ENCODE measurements at regions not wholly inside any gene's neighbourhood (a gene's known extent, or its start where the extent isn't known, plus 50 kb on each side); places are given as distances from the start of the nearest gene placed in this dataset.

DNA sequence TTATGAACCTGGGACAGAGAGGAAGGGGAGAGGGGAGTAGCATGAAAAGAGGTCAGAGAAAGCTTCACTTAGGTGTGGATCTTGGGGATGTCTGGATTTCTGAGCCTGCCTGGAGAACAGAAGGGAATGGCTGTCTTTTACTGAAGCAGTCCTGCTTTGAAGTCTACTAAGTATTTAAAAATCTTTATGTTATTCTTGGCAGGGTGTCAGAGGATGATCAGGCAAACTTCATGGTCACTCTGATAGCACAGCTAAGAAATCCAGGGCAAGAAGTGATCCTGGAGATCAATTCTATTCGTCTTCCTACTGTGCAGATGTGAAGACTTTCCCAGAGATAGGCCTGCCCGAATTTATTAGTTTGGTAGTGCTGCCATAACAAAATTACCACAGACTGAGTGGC lies 464.4 kb upstream of the BOD1L1 start:
- no peak overlapping the region for H3K27ac ChIP-seq (ENCODE audit: low read depth, low read length)
- no peaks in the 10 kb centered on the region for H3K79me1 ChIP-seq (ENCODE audit: low read depth, low read length)
- no peak overlapping the region for H2AFZ ChIP-seq (ENCODE audit: low read length)
- H3K56ac ChIP-seq (replicated peaks; ENCODE audit: insufficient read length, low read depth, low read length): no peak overlapping the region
- WGBS, 2 experiments (ENCODE audit: extremely low coverage in 1 of 2, insufficient coverage in 1 of 2, insufficient read length in 1 of 2, insufficient replicate concordance in 2 of 2, low coverage in 1 of 2, low lambda C conversion rate in 2 of 2, missing lambda C conversion rate in 1 of 2): 88% methylated on average over 2 of the region's 2 CpGs; no CpG with 5 or more reads in 1 of the 2 experiments
- H3K23me2 ChIP-seq (ENCODE audit: low read depth, low read length): no peaks in the 10 kb centered on the region
- no peaks in the 10 kb centered on the region for H3K79me2 ChIP-seq (ENCODE audit: control insufficient read depth in 1 of 2, insufficient read depth in 2 of 2, low read length in 2 of 2)
- H3K4me2 ChIP-seq (ENCODE audit: insufficient read depth in 1 of 2, low read depth in 2 of 2, low read length in 2 of 2): no peak overlapping the region
- H2AK5ac ChIP-seq (ENCODE audit: low read depth, low read length): no peak overlapping the region
- no peak overlapping the region for H2BK5ac ChIP-seq (ENCODE audit: low read depth, low read length)
- ChIA-PET POLR2A (ENCODE audit: partially characterized antibody) (no interaction called here), CTCF (ENCODE audit: partially characterized antibody) (no interaction called here)
- no peaks in the 10 kb centered on the region for H3K36me3 ChIP-seq (ENCODE audit: control insufficient read depth in 2 of 4, insufficient read depth in 4 of 4, low read length in 3 of 4)
- no peak overlapping the region for H3K18ac ChIP-seq (ENCODE audit: extremely low read depth, low read length)
- H2BK12ac ChIP-seq (ENCODE audit: low read depth, low read length): no peak overlapping the region
- H4K20me1 ChIP-seq (replicated peaks in 1 of 2; ENCODE audit: control insufficient read depth in 1 of 2, insufficient read depth in 2 of 2, low read length in 2 of 2): no peaks in the 10 kb centered on the region
- H2BK20ac ChIP-seq (ENCODE audit: low read length): no peak overlapping the region
- H3K27me3 ChIP-seq (replicated peaks in 1 of 4; ENCODE audit: control insufficient read depth in 3 of 4, extremely low read depth in 1 of 4, insufficient read depth in 3 of 4, low read length in 3 of 4): no peaks in the 10 kb centered on the region
- no peaks in the 10 kb centered on the region for H3K4me1 ChIP-seq (replicated peaks in 1 of 4; ENCODE audit: control insufficient read depth in 3 of 4, insufficient read depth in 4 of 4, low read length in 3 of 4)
- no peak overlapping the region for H3K23ac ChIP-seq (ENCODE audit: insufficient read length)
- no peak overlapping the region for H4K91ac ChIP-seq (replicated peaks; ENCODE audit: insufficient read length, low read length)
- DNase-seq (ENCODE audit: low read depth in 1 of 2, low spot score in 2 of 2): no peak
- no peaks in the 10 kb centered on the region for H3K9me3 ChIP-seq (ENCODE audit: insufficient read depth in 2 of 2, low read depth in 1 of 2, low read length in 1 of 2)
- H3K4me3 ChIP-seq (ENCODE audit: extremely low read depth in 1 of 4, insufficient read depth in 2 of 4, low read depth in 3 of 4, low read length in 4 of 4): no peak overlapping the region
- no peak overlapping the region for H3K14ac ChIP-seq (ENCODE audit: insufficient read length)
- no peak overlapping the region for H2BK15ac ChIP-seq (ENCODE audit: low read length)
- H3K9ac ChIP-seq (replicated peaks in 1 of 4; ENCODE audit: extremely low read depth in 1 of 4, low read depth in 3 of 4, low read length in 3 of 4): no peak overlapping the region
- no peak for FAIRE-seq
- no peak overlapping the region for H4K5ac ChIP-seq (ENCODE audit: insufficient read length, low read depth, low read length)
- no peak for TF ChIP-seq RAD21 (IDR thresholded peaks at IDR 0.05 in 1 of 2, conservative IDR thresholded peaks at IDR 0.05 in 1 of 2; ENCODE audit: low read depth in 2 of 2, low read length in 2 of 2)
- TF ChIP-seq TAF1 (IDR thresholded peaks at IDR 0.05; ENCODE audit: low read depth, low read length): no peak
- TF ChIP-seq RBBP5 (IDR thresholded peaks at IDR 0.05; ENCODE audit: borderline replicate concordance, low read depth, low read length): no peak
- no peak for TF ChIP-seq TEAD4 (IDR thresholded peaks at IDR 0.05; ENCODE audit: low read depth, low read length)
- TF ChIP-seq SIN3A (conservative IDR thresholded peaks at IDR 0.05 in 1 of 2, IDR thresholded peaks at IDR 0.05 in 1 of 2; ENCODE audit: low read depth in 1 of 2, low read length in 2 of 2): no peak
- no peak for TF ChIP-seq CBX8 (IDR thresholded peaks at IDR 0.05; ENCODE audit: borderline replicate concordance, low read depth, low read length)
- no peak for TF ChIP-seq RNF2 (IDR thresholded peaks at IDR 0.05; ENCODE audit: borderline replicate concordance, low read depth, low read length, missing control alignments, poor library complexity, severe bottlenecking)
- TF ChIP-seq KDM5A (IDR thresholded peaks at IDR 0.05; ENCODE audit: low read length): no peak
- TF ChIP-seq KDM1A (IDR thresholded peaks at IDR 0.05; ENCODE audit: borderline replicate concordance, low read length): no peak
- H3K4ac ChIP-seq (replicated peaks; ENCODE audit: insufficient read length, low read depth, low read length): no peak overlapping the region
- H2BK120ac ChIP-seq (replicated peaks; ENCODE audit: low read depth, low read length): no peak overlapping the region
- H4K8ac ChIP-seq (ENCODE audit: extremely low read depth, insufficient read depth, low read length): no peak overlapping the region

All from H1 (cell line).